ENCODE measurements at regions not wholly inside any gene's neighbourhood (a gene's known extent, or its start where the extent isn't known, plus 50 kb on each side); places are given as distances from the start of the nearest gene placed in this dataset.

DNA sequence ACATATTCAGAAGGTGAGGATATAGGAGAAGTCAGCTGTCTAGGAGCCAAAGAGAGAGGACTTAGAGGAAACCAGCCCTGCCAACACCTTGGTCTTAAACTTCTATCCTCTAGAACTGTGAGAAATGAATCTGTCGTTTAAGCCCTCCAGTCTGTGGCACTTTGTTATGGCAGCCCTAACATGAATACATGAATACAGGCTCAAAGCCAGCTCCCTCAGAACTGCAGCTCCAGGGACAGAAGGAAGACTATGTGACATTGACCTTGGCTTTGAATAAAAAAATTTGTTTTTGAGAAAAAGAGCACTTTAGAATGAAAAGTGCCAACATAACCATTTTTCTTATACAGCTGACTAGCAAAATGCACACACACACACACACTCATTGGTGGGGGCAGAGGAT, 110.9 kb upstream of the ATP2B2 start:
- TF ChIP-seq POLR2A (IDR thresholded peaks at IDR 0.05), result no peak
- TF ChIP-seq, protein P1, sequence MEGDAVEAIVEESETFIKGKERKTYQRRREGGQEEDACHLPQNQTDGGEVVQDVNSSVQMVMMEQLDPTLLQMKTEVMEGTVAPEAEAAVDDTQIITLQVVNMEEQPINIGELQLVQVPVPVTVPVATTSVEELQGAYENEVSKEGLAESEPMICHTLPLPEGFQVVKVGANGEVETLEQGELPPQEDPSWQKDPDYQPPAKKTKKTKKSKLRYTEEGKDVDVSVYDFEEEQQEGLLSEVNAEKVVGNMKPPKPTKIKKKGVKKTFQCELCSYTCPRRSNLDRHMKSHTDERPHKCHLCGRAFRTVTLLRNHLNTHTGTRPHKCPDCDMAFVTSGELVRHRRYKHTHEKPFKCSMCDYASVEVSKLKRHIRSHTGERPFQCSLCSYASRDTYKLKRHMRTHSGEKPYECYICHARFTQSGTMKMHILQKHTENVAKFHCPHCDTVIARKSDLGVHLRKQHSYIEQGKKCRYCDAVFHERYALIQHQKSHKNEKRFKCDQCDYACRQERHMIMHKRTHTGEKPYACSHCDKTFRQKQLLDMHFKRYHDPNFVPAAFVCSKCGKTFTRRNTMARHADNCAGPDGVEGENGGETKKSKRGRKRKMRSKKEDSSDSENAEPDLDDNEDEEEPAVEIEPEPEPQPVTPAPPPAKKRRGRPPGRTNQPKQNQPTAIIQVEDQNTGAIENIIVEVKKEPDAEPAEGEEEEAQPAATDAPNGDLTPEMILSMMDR (IDR thresholded peaks at IDR 0.05 in 4 of 5, conservative IDR thresholded peaks at IDR 0.05 in 1 of 5), result no peak
